Transverse colon (tissue), 4 donors: ENCODE measurements at regions not wholly inside any gene's neighbourhood (a gene's known extent, or its start where the extent isn't known, plus 50 kb on each side); places are given as distances from the start of the nearest gene placed in this dataset.

Source experiments
- EP300 ChIP-seq: sonication (generic); formaldehyde crosslinking; IDR thresholded peaks from one replicate; pipeline ENCODE4 v1.6.1; 2017; ENCODE audit warnings: antibody characterized with exemption, low read depth
- POLR2A ChIP-seq: fragments of 450-650 bp; IDR thresholded peaks from one replicate; pipeline ENCODE4 v1.6.1; 2016; ENCODE audit warnings: antibody characterized with exemption, mild to moderate bottlenecking, moderate library complexity
- POLR2AphosphoS5 ChIP-seq, 3 donors: sonication (generic); formaldehyde crosslinking; IDR thresholded peaks; one replicate each; pipeline ENCODE4 v1.6.1; 2016; ENCODE audit warnings: antibody characterized with exemption in 3 of 3
- TF ChIP-seq, protein P1 (sequence below), 5 experiments: fragments of 200-600 bp in 3 of 5; fragments of 450-650 bp in 2 of 5; sonication (generic) in 3 of 5; IDR thresholded peaks; 1 replicate in 2 of 5; 2 replicates in 3 of 5; pipeline ENCODE4 v1.5.1; 2016 to 2017; ENCODE audit warnings: antibody characterized with exemption in 5 of 5, inconsistent platforms in 3 of 5, mild to moderate bottlenecking in 2 of 5, moderate library complexity in 1 of 5

DNA sequence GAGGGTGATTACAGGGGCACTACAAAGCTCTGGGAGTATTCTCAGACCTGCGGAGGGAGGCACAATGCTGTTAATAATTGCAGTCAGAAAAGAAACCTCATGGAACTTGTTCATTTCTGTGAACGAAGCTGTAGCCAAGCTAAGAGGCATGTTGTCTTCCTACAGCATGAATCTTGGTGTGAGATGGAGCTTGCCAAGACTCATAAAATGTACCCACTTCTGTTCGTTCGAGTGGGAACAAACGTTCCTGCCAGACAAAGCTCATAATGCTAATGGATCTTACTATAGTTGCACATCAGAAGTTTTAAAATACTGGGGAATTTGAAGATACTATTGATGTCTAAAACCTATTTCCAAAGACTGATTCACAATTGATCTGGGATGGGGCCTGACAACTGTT, 489.1 kb downstream of the ZEB2 start:
- TF ChIP-seq POLR2A (no peak), POLR2AphosphoS5 (IDR thresholded peaks at IDR 0.05) (no peak), EP300 (no peak)
- TF ChIP-seq, protein P1, sequence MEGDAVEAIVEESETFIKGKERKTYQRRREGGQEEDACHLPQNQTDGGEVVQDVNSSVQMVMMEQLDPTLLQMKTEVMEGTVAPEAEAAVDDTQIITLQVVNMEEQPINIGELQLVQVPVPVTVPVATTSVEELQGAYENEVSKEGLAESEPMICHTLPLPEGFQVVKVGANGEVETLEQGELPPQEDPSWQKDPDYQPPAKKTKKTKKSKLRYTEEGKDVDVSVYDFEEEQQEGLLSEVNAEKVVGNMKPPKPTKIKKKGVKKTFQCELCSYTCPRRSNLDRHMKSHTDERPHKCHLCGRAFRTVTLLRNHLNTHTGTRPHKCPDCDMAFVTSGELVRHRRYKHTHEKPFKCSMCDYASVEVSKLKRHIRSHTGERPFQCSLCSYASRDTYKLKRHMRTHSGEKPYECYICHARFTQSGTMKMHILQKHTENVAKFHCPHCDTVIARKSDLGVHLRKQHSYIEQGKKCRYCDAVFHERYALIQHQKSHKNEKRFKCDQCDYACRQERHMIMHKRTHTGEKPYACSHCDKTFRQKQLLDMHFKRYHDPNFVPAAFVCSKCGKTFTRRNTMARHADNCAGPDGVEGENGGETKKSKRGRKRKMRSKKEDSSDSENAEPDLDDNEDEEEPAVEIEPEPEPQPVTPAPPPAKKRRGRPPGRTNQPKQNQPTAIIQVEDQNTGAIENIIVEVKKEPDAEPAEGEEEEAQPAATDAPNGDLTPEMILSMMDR (IDR thresholded peaks at IDR 0.05), result no peak
